Upper lobe of left lung (tissue), 6 donors: ENCODE measurements at regions not wholly inside any gene's neighbourhood (a gene's known extent, or its start where the extent isn't known, plus 50 kb on each side); places are given as distances from the start of the nearest gene placed in this dataset.

Source experiments
- ATAC-seq, 2 donors: fragments of 200-7000 bp; cut with Tn5 transposase; one replicate each; pipeline ENCODE4 v1.9.1; 2022; ENCODE audit warnings: mild to moderate bottlenecking in 2 of 2, moderate library complexity in 2 of 2; ENCODE audit not compliant: low FRiP score in 2 of 2
- DNase-seq, 2 donors: peaks; one replicate each; pipeline ENCODE4 v3.0.0-alpha.2; 2019 to 2020
- H3K27ac ChIP-seq, 4 donors: fragments of 200-600 bp; sonication (generic); one replicate each; pipeline ENCODE4 v1.5.1; 2016 to 2019
- H3K27me3 ChIP-seq, 4 donors: fragments of 200-600 bp; sonication (generic); one replicate each; pipeline ENCODE4 v1.5.1; 2017 to 2019
- H3K36me3 ChIP-seq, 4 donors: fragments of 200-600 bp; sonication (generic); one replicate each; pipeline ENCODE4 v1.5.1; 2016 to 2019
- H3K4me1 ChIP-seq, 4 donors: fragments of 200-600 bp; sonication (generic); one replicate each; pipeline ENCODE4 v1.5.1; 2018 to 2019
- H3K4me3 ChIP-seq, 4 donors: fragments of 200-600 bp; sonication (generic); one replicate each; pipeline ENCODE4 v1.5.1; 2017 to 2019; ENCODE audit warnings: mild to moderate bottlenecking in 2 of 4, moderate library complexity in 1 of 4
- H3K9me3 ChIP-seq, 4 donors: fragments of 200-600 bp; sonication (generic); one replicate each; pipeline ENCODE4 v1.5.1; 2018 to 2019
- CTCF ChIP-seq, 6 experiments: fragments of 450-650 bp in 4 of 6; fragments of 200-600 bp in 2 of 6; sonication (generic) in 2 of 6; IDR thresholded peaks; one replicate each; pipeline ENCODE4 v1.5.1; 2016 to 2019; ENCODE audit warnings: antibody characterized with exemption in 6 of 6
- EP300 ChIP-seq, 4 donors: sonication (generic); formaldehyde crosslinking; IDR thresholded peaks; one replicate each; pipeline ENCODE4 v1.5.1; 2017; ENCODE audit warnings: antibody characterized with exemption in 4 of 4, control low read depth in 2 of 4
- POLR2A ChIP-seq, 4 donors: fragments of 450-650 bp; IDR thresholded peaks; one replicate each; pipeline ENCODE4 v1.5.1; 2016 to 2017; ENCODE audit warnings: antibody characterized with exemption in 4 of 4, mild to moderate bottlenecking in 2 of 4
- POLR2AphosphoS5 ChIP-seq, 2 donors: sonication (generic); formaldehyde crosslinking; IDR thresholded peaks; one replicate each; pipeline ENCODE4 v1.5.1; 2017; ENCODE audit warnings: antibody characterized with exemption in 2 of 2
- WGBS, 2 donors: methylation state at CpG; one replicate each; pipeline ENCODE4 v1.1.5; 2017 to 2018; 5-methylcytosine and 5-hydroxymethylcytosine counted together
- donor health status: DM: no; HTN: no; CAD: no; lungs with moderate emphysema.
- donor health status: DM: no; HTN: yes; CAD: no; lungs with severe emphysema.

- Histone ChIP-seq H3K27me3 (no peaks in the 10 kb centered on the region), H3K4me1 (peaks cover 0 to 4% (median 0%) of the 10 kb centered on the region in 4 donors), H3K9me3 (no peaks in the 10 kb centered on the region), H3K36me3 (no peaks in the 10 kb centered on the region), H3K27ac (no peak overlapping the region), H3K4me3 (no peak overlapping the region)
- WGBS, 2 donors: 83 to 85% methylated on average over 3 of the region's 3 CpGs
- TF ChIP-seq POLR2AphosphoS5 (IDR thresholded peaks at IDR 0.05) (no peak), POLR2A (IDR thresholded peaks at IDR 0.05) (no peak), CTCF (IDR thresholded peaks at IDR 0.05) (no peak), EP300 (IDR thresholded peaks at IDR 0.05) (no peak)
- DNase-seq (no peak), ATAC-seq (no peak)
Observed at GRCh38 chr14:36055052-36055378, 121.5 kb downstream of the PTCSC3 start.

- ATAC-seq: no peak
- peaks cover 0 to 4% (median 0%) of the 10 kb centered on the region in 4 donors for H3K4me1 ChIP-seq
- no peak overlapping the region for H3K4me3 ChIP-seq
- 65 to 86% methylated on average over 3 of the region's 3 CpGs for WGBS, 2 donors
- no peaks in the 10 kb centered on the region for H3K27me3 ChIP-seq
- DNase-seq: no peak
- no peaks in the 10 kb centered on the region for H3K36me3 ChIP-seq
- no peaks in the 10 kb centered on the region for H3K9me3 ChIP-seq
- TF ChIP-seq POLR2AphosphoS5 (IDR thresholded peaks at IDR 0.05) (no peak), CTCF (IDR thresholded peaks at IDR 0.05) (no peak), EP300 (IDR thresholded peaks at IDR 0.05) (no peak), POLR2A (IDR thresholded peaks at IDR 0.05) (no peak)
- no peak overlapping the region for H3K27ac ChIP-seq
Observed at GRCh38 chr14:36054353-36055051, 122.0 kb downstream of the PTCSC3 start.

GRCh38 chr14:36052681-36053080 lies 123.8 kb downstream of the PTCSC3 start:
- ATAC-seq (no peak), DNase-seq (no peak)
- no peaks in the 10 kb centered on the region for H3K36me3 ChIP-seq
- H3K4me3 ChIP-seq: no peak overlapping the region
- 80 to 97% methylated on average over 3 of the region's 3 CpGs for WGBS, 2 donors
- no peak overlapping the region for H3K27ac ChIP-seq
- peaks cover 0 to 2% (median 0%) of the 10 kb centered on the region in 4 donors for H3K4me1 ChIP-seq
- H3K27me3 ChIP-seq: no peaks in the 10 kb centered on the region
- H3K9me3 ChIP-seq: no peaks in the 10 kb centered on the region
- TF ChIP-seq CTCF (IDR thresholded peaks at IDR 0.05): no peak
- TF ChIP-seq EP300 (IDR thresholded peaks at IDR 0.05): no peak
- TF ChIP-seq POLR2A (IDR thresholded peaks at IDR 0.05): no peak
- TF ChIP-seq POLR2AphosphoS5 (IDR thresholded peaks at IDR 0.05): no peak

GRCh38 chr14:36052063-36052462 lies 124.5 kb downstream of the PTCSC3 start:
- Histone ChIP-seq H3K4me1 (no peaks in the 10 kb centered on the region), H3K27me3 (no peaks in the 10 kb centered on the region), H3K27ac (no peak overlapping the region), H3K36me3 (no peaks in the 10 kb centered on the region), H3K4me3 (no peak overlapping the region), H3K9me3 (no peaks in the 10 kb centered on the region)
- ATAC-seq (no peak), DNase-seq (no peak)
- WGBS, 2 donors: 74 to 88% methylated on average over 1 of the region's 1 CpG
- TF ChIP-seq EP300 (IDR thresholded peaks at IDR 0.05) (no peak), CTCF (IDR thresholded peaks at IDR 0.05) (no peak), POLR2A (IDR thresholded peaks at IDR 0.05) (no peak), POLR2AphosphoS5 (IDR thresholded peaks at IDR 0.05) (no peak)

- Histone ChIP-seq H3K9me3 (no peaks in the 10 kb centered on the region), H3K27ac (no peak overlapping the region), H3K4me3 (no peak overlapping the region), H3K4me1 (no peaks in the 10 kb centered on the region), H3K36me3 (no peaks in the 10 kb centered on the region), H3K27me3 (no peaks in the 10 kb centered on the region)
- ATAC-seq: no peak
- TF ChIP-seq EP300 (IDR thresholded peaks at IDR 0.05) (no peak), POLR2A (IDR thresholded peaks at IDR 0.05) (no peak), POLR2AphosphoS5 (IDR thresholded peaks at IDR 0.05) (no peak), CTCF (IDR thresholded peaks at IDR 0.05) (no peak)
- WGBS, 2 donors: 77 to 90% methylated on average over 5 of the region's 5 CpGs
- no peak for DNase-seq
Observed at GRCh38 chr14:36048667-36049066, 127.9 kb downstream of the PTCSC3 start.
